NK-92 (cell line): ENCODE measurements at regions not wholly inside any gene's neighbourhood (a gene's known extent, or its start where the extent isn't known, plus 50 kb on each side); places are given as distances from the start of the nearest gene placed in this dataset.
"Not testable (repeated sequence)": the region's sequence is repeated elsewhere in the genome, so short reads cannot be mapped to it uniquely, and the experiment has no call there.

ENCODE experiments used
- DNase-seq: peaks from one replicate; lab custom pipeline; 2025; ENCODE audit not compliant: unreplicated experiment; lab: John Stamatoyannopoulos, UW

- no peak for DNase-seq
Observed at GRCh38 chrX:39431893-39432292, 630.6 kb downstream of the MID1IP1 start.

- DNase-seq, result not testable (repeated sequence)
Observed at GRCh38 chrX:39434671-39435070, 633.4 kb downstream of the MID1IP1 start.

- not testable (repeated sequence) for DNase-seq
Observed at GRCh38 chrX:39436538-39436937, 635.3 kb downstream of the MID1IP1 start.

GRCh38 chrX:39437670-39438441, 636.6 kb downstream of the MID1IP1 start:
- no peak for DNase-seq

DNA sequence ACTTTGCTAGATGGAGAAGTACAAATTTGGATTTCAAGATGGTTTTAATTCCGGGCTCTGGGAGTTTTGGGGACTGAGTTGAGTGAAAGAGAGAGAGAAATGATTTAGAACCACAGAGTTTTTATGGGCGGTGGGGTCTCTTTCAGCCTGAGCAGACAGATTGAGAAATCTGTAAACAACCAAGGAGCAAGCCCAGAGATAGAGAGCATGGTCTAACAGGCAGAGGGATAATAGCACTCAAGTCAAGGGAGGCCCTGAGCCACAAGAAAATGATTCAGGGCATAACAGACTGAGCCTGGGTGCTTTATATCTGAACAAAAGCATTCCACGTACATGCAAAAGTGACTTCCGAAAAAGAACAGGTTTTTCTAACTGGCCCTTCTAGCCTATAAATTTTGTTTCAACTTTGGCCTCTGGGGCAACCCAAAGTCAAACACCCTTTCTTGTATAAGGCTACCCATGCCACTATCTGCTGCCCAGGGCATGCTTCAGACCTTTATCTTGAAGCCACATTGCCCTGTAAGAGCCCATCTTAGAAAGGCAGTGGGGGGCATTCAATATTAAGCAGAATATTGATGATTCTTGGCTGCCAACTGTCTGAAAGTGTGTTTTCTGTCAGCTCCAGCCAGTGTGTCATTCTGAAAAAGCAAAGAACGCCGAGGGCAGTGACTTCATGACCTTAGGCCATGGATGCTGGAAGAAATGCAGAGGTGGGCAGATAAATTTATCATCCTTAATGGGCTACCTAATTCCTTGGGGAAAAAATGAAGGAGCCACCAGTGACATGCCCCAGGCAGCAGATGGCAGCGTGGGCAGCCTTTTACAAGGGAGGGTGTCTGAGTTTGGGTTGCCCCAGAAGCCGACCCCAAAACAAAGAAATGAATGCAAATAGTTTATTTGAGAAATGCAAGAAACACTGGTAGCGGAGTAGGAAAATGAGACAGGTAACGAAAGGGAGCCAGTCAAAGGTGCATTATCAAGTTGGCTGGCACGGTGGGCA, 637.6 kb downstream of the MID1IP1 start:
- no peak for DNase-seq

- no peak for DNase-seq
Observed at GRCh38 chrX:39439906-39440798, 638.9 kb downstream of the MID1IP1 start.

- DNase-seq, result no peak
Observed at GRCh38 chrX:39440799-39441284, 639.6 kb downstream of the MID1IP1 start.

DNA sequence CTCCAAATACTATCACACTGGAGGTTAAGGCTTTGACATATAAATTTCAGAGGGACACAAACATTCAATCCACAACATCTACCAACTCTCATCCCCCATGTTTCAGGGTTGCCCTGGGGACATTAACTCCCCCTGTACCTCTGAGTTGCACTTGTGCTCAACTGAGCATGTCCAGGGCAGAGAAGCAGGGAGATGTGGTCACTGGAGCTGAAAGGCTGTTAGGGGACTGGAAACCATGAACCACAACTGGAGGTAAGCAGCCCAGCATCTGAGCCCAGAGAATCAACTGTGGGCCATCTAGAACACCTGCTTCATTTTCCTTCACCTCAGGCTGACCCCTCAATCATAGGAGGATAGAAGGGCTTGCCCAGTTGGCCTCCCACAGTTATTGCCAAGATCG, 641.1 kb downstream of the MID1IP1 start:
- DNase-seq, result no peak

DNA sequence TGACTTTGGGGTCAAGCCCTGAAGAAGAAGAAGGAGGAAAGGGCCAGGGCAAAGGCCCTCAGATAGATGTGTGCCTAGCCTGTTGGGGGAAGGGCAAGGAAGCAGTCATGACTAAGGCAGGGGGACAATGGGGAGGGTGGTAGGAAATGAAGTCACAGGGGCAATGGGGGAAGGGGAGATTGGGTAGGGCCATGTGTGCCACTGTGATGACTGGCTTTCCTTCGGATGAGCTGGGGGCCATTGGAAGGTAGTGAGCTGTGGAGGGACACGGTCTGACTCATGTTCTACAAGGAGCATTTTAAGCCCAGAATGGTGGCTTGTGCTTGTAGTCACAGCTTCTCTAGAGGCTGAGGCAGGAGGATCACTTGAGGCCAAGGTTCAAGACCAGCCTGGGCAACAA, 642.0 kb downstream of the MID1IP1 start:
- no peak for DNase-seq

DNA sequence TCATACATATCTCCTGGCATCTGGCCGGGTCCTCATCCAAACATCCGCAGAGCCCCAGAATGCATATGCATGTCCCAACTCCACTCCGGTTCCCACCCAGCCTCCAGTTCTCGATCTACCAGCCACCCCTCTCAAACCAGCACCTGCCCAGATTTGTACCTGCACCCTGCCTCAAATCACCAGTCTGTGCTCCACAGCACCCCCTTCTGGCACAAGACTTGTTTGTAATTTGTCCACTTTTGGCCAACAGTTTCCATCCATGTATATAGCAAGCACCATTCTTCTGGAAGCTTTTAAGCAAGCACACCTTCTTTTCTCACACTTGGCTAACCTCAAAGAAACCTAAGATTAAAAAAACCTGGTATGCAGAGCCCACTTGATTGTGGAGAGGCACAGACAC, 644.1 kb downstream of the MID1IP1 start:
- DNase-seq, result no peak

DNA sequence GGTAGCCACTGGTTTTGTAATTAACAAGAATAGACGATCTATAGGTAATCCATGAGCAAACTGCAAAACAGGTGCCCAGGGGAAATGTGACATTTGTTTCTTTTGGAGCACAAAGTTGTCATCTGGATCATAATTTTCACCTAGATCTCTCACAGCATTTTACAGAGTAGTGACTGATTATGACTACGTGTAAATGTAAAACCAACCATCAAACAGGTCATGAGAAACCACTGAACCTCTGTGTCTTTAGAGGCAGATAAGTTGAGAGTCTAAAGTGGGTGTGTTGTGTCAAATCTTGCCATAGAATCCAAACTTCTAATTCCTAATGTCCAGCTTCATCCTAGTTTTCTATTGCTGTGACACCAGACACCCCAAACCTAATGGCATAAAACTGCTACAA, 648.1 kb downstream of the MID1IP1 start:
- no peak for DNase-seq

GRCh38 chrX:39450234-39450977, 647.4 kb downstream of the BCOR start:
- DNase-seq, result no peak

- no peak for DNase-seq
Observed at GRCh38 chrX:39451046-39451445, 646.7 kb downstream of the BCOR start.

- DNase-seq, result no peak
Observed at GRCh38 chrX:39452401-39452800, 645.4 kb downstream of the BCOR start.

GRCh38 chrX:39453889-39454621, 643.7 kb downstream of the BCOR start:
- DNase-seq, result no peak

DNA sequence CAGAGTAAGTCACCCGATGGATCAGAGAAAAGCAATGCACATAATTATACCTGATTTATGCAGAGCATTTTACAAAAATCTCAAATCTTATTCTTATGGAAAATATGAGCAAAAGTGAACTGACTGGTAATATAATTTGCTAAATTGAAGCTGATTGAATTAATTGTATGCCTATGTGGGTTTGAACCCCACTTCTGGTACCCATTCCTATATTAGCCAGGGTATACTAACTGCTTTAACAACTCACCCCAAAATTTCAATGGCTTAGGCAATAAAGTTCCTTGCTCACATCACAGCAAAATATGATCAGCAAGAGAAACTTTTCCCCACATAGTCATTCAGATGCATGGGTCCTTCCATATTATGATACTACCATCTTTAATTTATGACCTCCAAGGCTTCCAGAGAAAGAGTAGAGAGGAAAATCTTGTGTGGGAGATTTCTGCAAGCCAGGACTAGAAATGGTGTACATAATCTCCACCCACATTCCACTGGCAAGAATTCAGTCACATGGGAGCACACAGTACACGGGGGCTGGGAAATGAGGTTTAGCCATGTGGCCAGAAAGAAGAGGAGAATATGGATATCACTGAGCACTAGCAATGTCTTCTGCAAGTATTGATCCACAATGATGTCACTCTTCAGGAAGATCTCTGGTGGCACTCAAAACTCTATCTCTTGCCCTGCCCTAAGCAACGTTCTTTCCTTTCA, 640.7 kb downstream of the BCOR start:
- no peak for DNase-seq

- no peak for DNase-seq
Observed at GRCh38 chrX:39458779-39459178, 639.0 kb downstream of the BCOR start.

GRCh38 chrX:39459204-39459603, 638.6 kb downstream of the BCOR start:
- DNase-seq, result no peak

DNA sequence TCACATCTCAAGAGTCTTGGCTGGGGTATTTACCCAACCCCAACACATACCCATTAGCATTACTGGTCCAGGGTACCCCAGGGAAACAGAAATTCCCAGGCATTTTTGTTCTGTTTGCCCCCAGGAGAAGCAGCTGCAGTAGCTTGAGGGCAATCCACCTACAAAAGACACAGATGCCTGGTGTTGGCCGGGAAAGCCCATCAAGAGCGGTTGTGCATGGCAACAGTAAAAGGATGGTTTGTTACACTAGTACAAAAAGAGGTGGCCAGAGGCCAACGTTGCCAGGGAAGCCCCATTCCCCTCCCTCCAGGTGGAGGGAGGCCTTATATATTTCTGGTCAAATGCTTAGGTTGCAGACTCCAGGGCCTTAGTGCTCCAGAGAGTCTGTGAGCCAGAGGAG, 637.8 kb downstream of the BCOR start:
- no peak for DNase-seq
